BLaER1 treated with 17β-estradiol and CSF1 and Interleukin-3, amounts not matched to agents 10 nM and 100 nM (cell line): ENCODE measurements at regions not wholly inside any gene's neighbourhood (a gene's known extent, or its start where the extent isn't known, plus 50 kb on each side); places are given as distances from the start of the nearest gene placed in this dataset.
A peak's percentile ranks its signal among the peaks of the same experiment; 100 is the strongest.

Experiments
- H3K27ac ChIP-seq, 11 experiments: shearing (Covaris generic); formaldehyde crosslinking; 2 replicates each; pipeline ENCODE4 v1.8.1; 2022
- H3K27me3 ChIP-seq, 11 experiments: shearing (Covaris generic); formaldehyde crosslinking; 2 replicates each; pipeline ENCODE4 v1.8.1; 2022
- H3K36me3 ChIP-seq, 11 experiments: shearing (Covaris generic); formaldehyde crosslinking; 2 replicates each; pipeline ENCODE4 v1.8.1; 2022
- H3K4me1 ChIP-seq, 10 experiments: shearing (Covaris generic); formaldehyde crosslinking; 2 replicates each; pipeline ENCODE4 v1.8.1; 2022
- H3K4me2 ChIP-seq, 11 experiments: shearing (Covaris generic); formaldehyde crosslinking; 2 replicates each; pipeline ENCODE4 v1.8.1; 2022
- H3K4me3 ChIP-seq, 10 experiments: shearing (Covaris generic); formaldehyde crosslinking; 2 replicates each; pipeline ENCODE4 v1.8.1; 2022
- H3K9ac ChIP-seq, 11 experiments: shearing (Covaris generic); formaldehyde crosslinking; 2 replicates each; pipeline ENCODE4 v1.8.1; 2022
- H3K9me3 ChIP-seq, 11 experiments: shearing (Covaris generic); formaldehyde crosslinking; replicated peaks in 1 of 11; 2 replicates each; pipeline ENCODE4 v1.8.1; 2022
- H4K20me1 ChIP-seq, 11 experiments: shearing (Covaris generic); formaldehyde crosslinking; 2 replicates each; pipeline ENCODE4 v1.8.1; 2022
- Cebpa-rat ChIP-seq, 11 experiments: shearing (Covaris generic); IDR thresholded peaks; 2 replicates each; pipeline ENCODE4 v1.8.1; 2022

DNA sequence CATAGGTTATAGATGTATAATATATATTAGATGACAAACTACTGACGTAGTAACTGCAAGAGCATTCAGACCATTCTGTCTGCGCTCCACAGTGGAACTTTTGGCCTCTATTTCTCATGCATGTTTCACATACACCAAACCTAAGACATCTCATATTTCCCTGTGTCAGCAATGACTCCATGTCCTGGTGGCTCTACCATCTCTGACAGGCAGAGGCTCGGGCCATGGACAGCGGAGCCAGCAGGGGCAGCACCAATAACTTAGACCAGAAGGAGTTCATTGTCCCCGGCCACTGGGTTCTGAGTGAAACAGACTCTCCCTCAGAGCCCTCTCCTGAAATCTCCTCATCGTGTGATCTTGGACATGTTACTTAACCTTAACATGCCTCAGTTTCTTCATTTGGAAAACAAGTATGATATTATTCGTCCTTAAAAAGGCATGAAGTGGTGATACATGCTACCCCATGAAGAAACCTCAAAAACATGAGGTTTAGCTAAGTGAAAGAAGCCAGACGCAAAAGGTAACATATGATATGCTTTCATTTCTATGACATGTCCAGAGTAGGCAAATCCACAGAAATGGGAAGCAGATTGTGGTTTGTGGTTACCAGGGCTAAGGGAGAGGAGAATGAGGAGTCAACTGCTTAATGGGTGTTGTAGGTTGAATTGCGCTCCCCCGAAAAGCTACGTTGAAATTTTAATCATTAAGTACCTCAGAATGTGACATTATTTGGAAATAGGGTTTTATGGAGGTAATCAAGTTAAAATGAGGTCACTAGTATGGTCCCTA lies 564.0 kb upstream of the JARID2 start:
- Histone ChIP-seq H3K9ac (no peak overlapping the region), H3K4me3 (no peak overlapping the region), H3K27ac (no peak overlapping the region), H3K4me1 (peaks cover 9 to 16% (median 11%) of the 10 kb centered on the region in 10 experiments; a peak in 19 of 20 replicates), H3K27me3 (peaks cover 0 to 12% (median 0%) of the 10 kb centered on the region in 11 experiments; a peak in 2 of 22 replicates), H3K9me3 (peaks cover 0 to 16% (median 0%) of the 10 kb centered on the region in 11 experiments; a peak in 3 of 22 replicates), H4K20me1 (no peaks in the 10 kb centered on the region), H3K36me3 (no peaks in the 10 kb centered on the region), H3K4me2 (peak overlapping the region; percentile 3 to 61 (median 34); a peak in 16 of 22 replicates)
- TF ChIP-seq Cebpa-rat (IDR thresholded peaks at IDR 0.05), result no peak

DNA sequence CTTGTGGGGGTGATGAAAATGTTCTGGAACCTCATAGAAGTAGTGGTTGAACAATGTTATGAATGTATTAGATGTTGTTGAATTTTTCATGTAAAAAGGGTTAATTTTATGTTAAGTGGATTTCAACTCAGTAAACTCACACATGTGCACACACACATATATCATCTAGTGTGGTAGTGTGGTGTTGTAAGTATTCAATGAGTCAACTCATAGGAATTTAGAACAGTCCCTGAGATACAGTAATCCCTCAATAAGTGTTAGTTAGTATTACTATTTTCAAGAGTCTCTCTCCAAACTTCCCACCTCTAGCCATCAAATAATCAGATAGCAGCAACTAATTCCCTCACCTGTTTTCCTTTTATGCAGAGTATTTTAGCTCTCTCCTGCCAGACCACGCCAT lies 563.1 kb upstream of the JARID2 start:
- no peaks in the 10 kb centered on the region for H4K20me1 ChIP-seq
- H3K27ac ChIP-seq, result no peak overlapping the region
- peak overlapping the region in 7 of 11 experiments; percentile 3 to 61 (median 56); a peak in 10 of 22 replicates for H3K4me2 ChIP-seq
- H3K9me3 ChIP-seq, result peaks cover 0 to 16% (median 0%) of the 10 kb centered on the region in 11 experiments; a peak in 3 of 22 replicates
- H3K27me3 ChIP-seq, result peaks cover 0 to 12% (median 0%) of the 10 kb centered on the region in 11 experiments; a peak in 2 of 22 replicates
- no peak overlapping the region for H3K4me3 ChIP-seq
- no peaks in the 10 kb centered on the region for H3K36me3 ChIP-seq
- H3K9ac ChIP-seq, result no peak overlapping the region
- peaks cover 9 to 16% (median 11%) of the 10 kb centered on the region in 10 experiments; a peak in 19 of 20 replicates for H3K4me1 ChIP-seq
- no peak for TF ChIP-seq Cebpa-rat (IDR thresholded peaks at IDR 0.05)

DNA sequence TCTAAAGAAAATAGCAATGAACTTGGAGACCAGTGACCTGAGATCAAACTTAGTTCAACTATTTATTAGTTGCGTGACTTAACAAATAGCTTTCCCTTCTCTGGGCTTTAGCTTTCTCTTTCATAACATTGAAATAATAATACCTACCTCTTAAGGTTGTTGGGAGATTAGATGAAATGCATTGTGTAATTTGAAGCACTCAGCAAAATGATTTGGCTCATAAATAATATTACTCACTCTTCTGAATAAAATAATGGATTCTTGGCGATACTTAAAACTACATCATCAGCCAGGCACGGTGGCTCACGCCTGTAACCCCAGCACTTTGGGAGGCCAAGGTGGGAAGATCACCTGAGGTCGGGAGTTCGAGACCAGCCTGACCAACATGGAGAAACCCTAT lies 556.2 kb upstream of the JARID2 start:
- H3K27ac ChIP-seq, result no peak overlapping the region
- H4K20me1 ChIP-seq, result no peaks in the 10 kb centered on the region
- H3K9ac ChIP-seq, result no peak overlapping the region
- no peaks in the 10 kb centered on the region for H3K4me1 ChIP-seq
- no peaks in the 10 kb centered on the region for H3K36me3 ChIP-seq
- H3K4me2 ChIP-seq, result no peak overlapping the region
- no peak overlapping the region for H3K4me3 ChIP-seq
- TF ChIP-seq Cebpa-rat (IDR thresholded peaks at IDR 0.05), result no peak
- peaks cover 0 to 12% (median 0%) of the 10 kb centered on the region in 11 experiments; a peak in 2 of 22 replicates for H3K9me3 ChIP-seq
- H3K27me3 ChIP-seq, result 0 out of 22 replicates have a peak, but pooled peaks cover 0 to 2% (median 0%) of the 10 kb centered on the region in 11 experiments

DNA sequence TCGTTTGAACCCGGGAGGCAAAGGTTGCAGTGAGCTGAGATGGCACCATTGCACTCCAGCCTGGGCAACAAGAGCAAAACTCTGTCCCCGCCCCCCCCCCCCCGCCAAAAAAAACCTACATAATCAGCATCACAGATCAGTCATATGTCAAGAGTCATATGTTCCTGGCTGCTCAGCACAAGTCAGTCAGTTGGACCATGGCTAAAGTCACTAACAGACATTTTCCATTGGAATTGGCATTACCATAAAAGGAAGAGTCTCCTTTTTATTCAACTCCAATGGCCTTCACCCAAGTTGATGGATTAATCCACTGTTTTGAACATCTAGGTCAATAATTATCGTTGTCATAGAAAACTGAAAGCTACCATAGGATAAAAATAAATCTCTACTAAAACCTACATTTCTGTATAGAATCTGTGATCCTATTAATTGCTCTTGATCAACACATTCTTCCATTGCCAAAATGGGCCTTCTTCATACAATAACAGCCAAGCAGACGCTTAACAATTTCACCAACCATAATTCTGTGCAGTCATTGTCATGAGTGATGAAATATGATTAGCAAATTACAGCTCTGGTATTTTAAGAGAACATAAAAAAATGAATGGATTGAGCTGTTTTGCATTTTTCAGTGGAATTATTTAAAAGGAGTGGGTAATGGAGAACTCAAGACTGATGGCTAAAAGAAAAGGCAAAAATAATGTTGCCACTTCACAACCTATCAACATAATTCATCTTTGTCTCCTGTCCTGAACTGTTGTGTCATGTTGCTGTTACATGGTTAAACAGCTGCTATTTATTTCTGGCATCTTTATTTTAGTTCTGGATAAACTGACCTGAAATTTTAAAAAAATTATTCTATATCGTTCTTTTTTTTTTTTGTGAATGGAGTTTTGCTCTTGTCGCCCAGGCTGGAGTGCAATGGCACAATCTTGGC lies 555.5 kb upstream of the JARID2 start:
- Histone ChIP-seq H3K4me2 (no peak overlapping the region), H4K20me1 (no peaks in the 10 kb centered on the region), H3K4me1 (no peaks in the 10 kb centered on the region), H3K9me3 (peaks cover 0 to 12% (median 0%) of the 10 kb centered on the region in 11 experiments; a peak in 2 of 22 replicates), H3K9ac (no peak overlapping the region), H3K4me3 (no peak overlapping the region), H3K36me3 (no peaks in the 10 kb centered on the region), H3K27me3 (no peaks in the 10 kb centered on the region), H3K27ac (no peak overlapping the region)
- no peak for TF ChIP-seq Cebpa-rat (IDR thresholded peaks at IDR 0.05)

DNA sequence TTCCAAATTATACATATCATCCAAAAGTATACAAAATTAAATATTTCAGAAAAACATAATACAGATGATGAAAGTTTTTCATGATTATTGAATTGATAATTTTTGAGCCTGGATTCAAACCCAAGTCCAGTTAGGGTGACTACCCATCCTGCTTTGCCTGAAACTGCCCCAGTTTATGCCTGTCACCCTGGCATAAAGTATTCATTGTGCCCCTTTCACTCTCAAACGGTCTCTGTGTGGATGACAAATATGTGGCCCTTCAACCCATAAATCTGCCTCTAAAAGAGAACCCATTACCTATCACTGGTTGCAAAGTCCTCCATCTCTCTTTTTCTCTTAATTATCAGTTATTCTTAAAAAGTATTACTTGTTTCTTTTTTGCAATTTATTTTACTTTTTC lies 553.7 kb upstream of the JARID2 start:
- H3K4me3 ChIP-seq, result no peak overlapping the region
- H3K4me2 ChIP-seq, result no peak overlapping the region
- H3K27ac ChIP-seq, result no peak overlapping the region
- H3K27me3 ChIP-seq, result no peaks in the 10 kb centered on the region
- H3K9me3 ChIP-seq, result peaks cover 0 to 12% (median 0%) of the 10 kb centered on the region in 11 experiments; a peak in 2 of 22 replicates
- no peaks in the 10 kb centered on the region for H4K20me1 ChIP-seq
- H3K4me1 ChIP-seq, result 0 out of 20 replicates have a peak, but pooled peaks cover 0 to 4% (median 0%) of the 10 kb centered on the region in 10 experiments
- H3K9ac ChIP-seq, result no peak overlapping the region
- H3K36me3 ChIP-seq, result no peaks in the 10 kb centered on the region
- TF ChIP-seq Cebpa-rat (IDR thresholded peaks at IDR 0.05), result no peak

DNA sequence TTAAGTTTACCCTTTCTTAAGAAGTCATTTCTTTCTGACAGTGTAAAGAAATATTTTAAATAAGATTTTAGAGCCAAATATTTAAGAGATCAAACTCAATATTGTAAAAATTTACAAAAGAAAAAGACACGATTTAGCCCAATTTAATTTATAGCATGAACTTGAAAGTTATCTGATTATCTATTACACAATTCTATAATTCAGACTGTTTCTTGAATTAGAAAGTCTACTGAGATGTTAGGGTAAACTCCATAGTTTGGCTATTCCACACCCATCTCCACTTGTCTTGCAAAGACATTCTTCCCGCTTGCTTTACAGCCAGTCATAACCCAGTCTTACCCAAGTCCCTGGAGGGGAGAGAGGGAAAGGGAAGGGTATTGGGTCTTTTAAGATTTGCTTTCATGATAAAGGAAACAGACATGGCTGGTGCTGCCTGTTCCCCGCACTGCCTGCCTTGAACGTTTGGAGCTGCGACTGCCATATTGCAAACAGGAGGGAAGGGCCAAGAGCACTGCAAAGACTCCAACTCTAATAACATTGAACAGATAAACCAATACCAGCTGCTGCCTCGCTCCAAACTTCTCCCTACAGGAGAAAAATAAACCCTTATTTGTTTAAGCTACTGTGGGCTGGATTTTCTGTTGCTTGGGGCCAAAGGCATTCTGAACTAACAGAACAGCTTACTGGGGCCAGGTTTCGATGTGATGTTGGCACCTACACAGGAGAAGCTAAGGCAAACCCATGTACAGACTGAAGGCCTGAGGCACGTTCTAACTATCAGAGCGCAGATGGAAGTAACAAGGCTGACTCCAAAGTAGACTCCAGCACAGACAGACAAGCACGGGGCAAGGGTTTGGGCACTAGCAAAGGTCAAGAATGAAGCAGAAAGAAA lies 552.3 kb upstream of the JARID2 start:
- H3K27ac ChIP-seq, result no peak overlapping the region

DNA sequence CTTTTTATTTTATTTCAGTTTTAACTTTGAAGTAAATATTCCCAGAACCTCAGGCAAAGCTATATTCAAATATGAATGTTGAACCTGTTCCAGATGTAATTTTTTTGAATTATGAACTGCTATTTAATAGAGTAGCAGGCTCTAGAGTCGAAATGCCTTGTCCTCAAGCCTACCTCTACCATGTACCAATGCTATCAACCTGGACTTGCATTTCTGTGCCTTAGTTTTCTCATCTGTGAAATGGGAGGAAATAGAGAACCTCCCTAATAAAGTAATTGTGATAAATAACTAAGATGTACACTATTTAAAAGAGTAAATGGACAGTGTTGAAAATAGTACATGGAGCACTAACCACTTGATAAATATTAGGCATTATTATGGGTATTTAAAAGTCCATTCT lies 551.6 kb upstream of the JARID2 start:
- 0 out of 20 replicates have a peak, but pooled peaks cover 0 to 4% (median 0%) of the 10 kb centered on the region in 10 experiments for H3K4me1 ChIP-seq
- TF ChIP-seq Cebpa-rat (IDR thresholded peaks at IDR 0.05), result no peak
- no peak overlapping the region for H3K4me3 ChIP-seq
- no peaks in the 10 kb centered on the region for H3K27me3 ChIP-seq
- H4K20me1 ChIP-seq, result no peaks in the 10 kb centered on the region
- no peaks in the 10 kb centered on the region for H3K36me3 ChIP-seq
- no peak overlapping the region for H3K9ac ChIP-seq
- peaks cover 0 to 9% (median 0%) of the 10 kb centered on the region in 11 experiments; a peak in 3 of 22 replicates for H3K9me3 ChIP-seq
- H3K27ac ChIP-seq, result no peak overlapping the region
- H3K4me2 ChIP-seq, result no peak overlapping the region

More for the DNA sequence above, 552.3 kb upstream of the JARID2 start:
- Histone ChIP-seq H3K36me3 (no peaks in the 10 kb centered on the region), H3K4me2 (no peak overlapping the region), H3K27me3 (no peaks in the 10 kb centered on the region), H4K20me1 (no peaks in the 10 kb centered on the region), H3K9ac (no peak overlapping the region), H3K4me1 (0 out of 20 replicates have a peak, but pooled peaks cover 0 to 4% (median 0%) of the 10 kb centered on the region in 10 experiments), H3K4me3 (no peak overlapping the region), H3K9me3 (peaks cover 0 to 12% (median 0%) of the 10 kb centered on the region in 11 experiments; a peak in 2 of 22 replicates)
- TF ChIP-seq Cebpa-rat (IDR thresholded peaks at IDR 0.05), result no peak

DNA sequence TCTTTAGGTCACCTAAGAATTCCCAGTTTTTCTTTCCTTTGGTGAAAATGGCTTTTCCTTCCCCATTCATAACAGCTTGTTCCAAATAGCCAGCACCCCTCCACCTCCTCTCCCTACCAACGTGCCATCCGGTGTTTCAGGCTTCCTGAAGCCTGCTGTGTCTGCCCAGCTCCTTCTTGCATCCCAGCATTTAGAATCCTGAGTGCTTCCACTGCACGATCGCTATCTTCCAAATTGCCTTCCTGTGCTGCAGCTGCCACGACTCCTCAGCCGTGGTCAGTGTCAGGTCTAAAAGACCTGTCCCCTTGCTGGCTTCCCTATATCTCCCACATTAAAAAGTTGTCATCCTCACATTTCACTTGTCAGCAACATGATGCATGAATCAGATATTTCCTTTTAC lies 550.3 kb upstream of the JARID2 start:
- H3K4me3 ChIP-seq, result no peak overlapping the region

More for the DNA sequence above, 550.3 kb upstream of the JARID2 start:
- TF ChIP-seq Cebpa-rat (IDR thresholded peaks at IDR 0.05), result no peak
- H3K4me2 ChIP-seq, result no peak overlapping the region
- H3K4me1 ChIP-seq, result peaks cover 0 to 12% (median 4%) of the 10 kb centered on the region in 10 experiments; a peak in 8 of 20 replicates
- peaks cover 0 to 11% (median 6%) of the 10 kb centered on the region in 11 experiments; a peak in 10 of 22 replicates for H3K9me3 ChIP-seq
- no peaks in the 10 kb centered on the region for H3K27me3 ChIP-seq
- H3K27ac ChIP-seq, result no peak overlapping the region
- H4K20me1 ChIP-seq, result no peaks in the 10 kb centered on the region
- no peaks in the 10 kb centered on the region for H3K36me3 ChIP-seq
- no peak overlapping the region for H3K9ac ChIP-seq
